GM21825 (cell line): ENCODE measurements at regions not wholly inside any gene's neighbourhood (a gene's known extent, or its start where the extent isn't known, plus 50 kb on each side); places are given as distances from the start of the nearest gene placed in this dataset.

Experiments used
- ATAC-seq: cut with Tn5 transposase; IDR thresholded peaks from one replicate; pipeline ENCODE4 v1.9.1; 2021; ENCODE audit warnings: mild to moderate bottlenecking, moderate library complexity; ENCODE audit not compliant: unreplicated experiment

DNA sequence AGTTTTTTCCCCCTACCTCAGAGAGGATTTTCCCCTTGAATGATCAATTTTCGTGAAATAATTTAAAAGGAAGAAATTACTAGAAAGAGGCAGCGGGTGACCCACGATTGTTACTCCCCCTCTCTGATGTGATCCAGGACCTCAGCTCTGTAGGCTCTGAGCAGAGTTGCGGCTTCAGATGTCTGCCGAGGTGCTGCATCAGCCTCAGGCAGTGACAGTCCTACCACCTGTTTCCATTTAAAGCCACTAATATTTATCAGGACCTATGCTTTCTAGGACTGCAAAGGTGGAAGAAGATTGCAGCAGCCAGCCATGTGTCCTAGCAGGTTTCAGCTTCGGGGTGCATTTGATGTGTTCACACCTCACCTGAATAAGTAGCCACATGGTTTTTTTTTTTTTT lies 294.8 kb upstream of the C2CD4B start:
- no peak for ATAC-seq

DNA sequence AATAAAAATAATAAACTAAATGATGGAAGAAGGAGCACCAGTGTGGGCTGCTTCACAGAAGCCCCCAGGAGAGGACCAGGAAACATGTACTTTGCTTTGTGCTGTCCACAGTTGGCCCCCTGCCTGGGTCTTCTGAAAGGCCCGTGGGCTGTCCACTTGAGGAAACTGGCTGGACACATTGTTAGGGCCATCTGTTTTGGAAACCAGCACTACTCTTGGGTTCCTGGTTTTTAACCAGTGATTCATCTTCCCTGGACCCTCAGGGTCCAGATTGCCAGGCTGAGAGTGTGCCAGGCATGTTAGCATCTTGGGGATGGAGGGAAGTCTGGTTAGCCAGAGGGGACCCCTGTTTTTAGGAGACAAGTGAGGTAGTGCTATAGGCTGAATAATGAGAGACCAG lies 297.2 kb upstream of the C2CD4B start:
- ATAC-seq = no peak

DNA sequence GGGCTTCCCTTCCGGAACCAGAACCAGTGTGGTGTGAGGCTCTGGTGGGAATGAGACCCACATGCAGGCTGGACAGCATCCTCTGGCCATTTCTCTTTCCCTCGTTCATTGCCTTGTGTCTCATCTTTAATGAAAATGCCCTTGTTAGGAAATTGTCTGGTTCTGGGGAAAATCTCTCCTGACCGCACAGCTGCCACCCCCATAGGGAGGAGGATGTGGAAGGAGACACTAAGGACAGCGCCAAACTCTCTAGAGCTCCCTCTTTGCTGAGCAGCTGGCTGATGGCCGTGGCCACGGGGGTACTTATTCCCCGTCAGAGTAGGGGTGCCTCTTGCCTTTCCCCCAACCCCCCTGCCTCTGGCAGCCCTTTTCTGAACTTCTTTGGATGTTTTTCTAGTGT lies 297.6 kb upstream of the C2CD4B start:
- ATAC-seq = no peak

DNA sequence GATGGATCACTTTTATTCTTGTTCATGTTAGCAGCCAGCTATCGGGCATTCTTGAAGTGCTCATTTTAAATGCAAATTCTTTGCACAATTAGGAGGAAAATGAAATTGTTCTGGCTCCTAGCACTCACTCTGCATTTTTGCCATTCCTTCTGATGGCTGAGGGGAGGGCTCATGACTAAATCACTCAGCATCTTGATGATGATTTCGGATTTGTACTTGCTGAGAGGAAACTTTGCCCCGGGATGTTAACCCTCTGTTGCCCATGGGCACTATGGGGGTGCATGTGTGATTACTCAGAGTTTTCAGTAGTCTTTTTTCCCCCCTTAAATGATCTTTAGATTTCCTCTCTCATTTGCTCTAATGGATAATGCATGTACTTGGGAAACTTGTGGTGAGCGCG lies 299.6 kb upstream of the C2CD4B start:
- ATAC-seq = no peak

DNA sequence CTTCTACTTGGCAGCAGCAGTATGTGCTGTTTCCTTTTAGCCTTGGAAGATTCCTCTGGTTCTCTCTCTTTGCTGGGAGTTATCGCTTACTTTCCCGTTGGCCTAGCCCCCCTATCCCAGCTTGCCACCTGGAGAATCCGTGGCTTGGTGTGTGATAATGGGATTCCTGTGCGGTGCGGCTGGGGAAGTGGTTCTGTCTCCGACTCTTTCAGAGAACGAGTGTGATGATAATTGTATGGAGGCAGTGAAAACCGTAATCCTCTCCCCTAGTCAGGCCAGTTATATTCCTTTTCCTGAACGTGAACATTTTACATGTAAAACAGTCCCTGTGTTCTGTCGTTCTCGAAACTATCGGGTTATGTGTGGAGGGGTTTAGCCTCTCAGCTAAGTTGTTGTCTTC lies 300.1 kb upstream of the C2CD4B start:
- no peak for ATAC-seq

GRCh38 chr15:62469478-62469873 lies 304.4 kb upstream of the C2CD4B start:
- no peak for ATAC-seq

DNA sequence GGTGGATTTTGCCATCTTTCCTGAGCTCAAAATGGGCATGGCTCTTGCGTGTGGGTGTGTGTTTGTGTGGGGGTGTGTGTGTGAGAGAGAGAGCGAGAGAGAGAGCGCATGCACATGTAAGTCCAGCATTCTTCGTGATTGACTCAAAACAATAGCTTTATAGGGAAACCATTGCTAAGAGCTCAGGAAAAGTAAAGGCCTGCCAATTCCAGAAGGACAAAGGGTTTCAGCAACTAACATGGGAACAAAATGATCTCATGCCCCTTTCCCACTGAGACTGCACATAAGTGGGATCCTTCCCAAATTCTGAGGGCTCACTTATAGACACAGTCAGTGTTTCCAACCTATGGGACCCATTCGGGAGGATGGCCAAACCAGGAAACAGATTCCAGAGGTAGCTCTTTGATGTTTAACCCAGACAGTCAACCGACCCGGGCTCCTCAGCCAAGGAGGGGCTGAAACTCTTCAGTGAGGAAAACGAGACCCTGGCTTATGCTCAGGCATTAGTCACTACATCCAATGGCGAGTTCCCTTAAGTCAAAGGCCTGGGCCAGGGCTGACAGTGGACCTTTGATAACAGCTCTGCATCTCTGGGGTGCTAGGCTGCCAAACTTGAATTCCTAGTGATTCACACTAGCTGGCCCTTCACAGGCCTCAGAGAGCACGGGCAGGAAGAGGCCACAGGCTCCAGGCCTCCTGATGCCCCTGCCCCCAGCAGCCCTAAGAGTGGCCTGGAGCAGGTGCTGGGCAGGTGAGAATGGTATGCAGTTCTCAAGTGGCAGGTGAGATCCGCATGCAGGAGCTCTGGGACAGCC lies 305.0 kb upstream of the C2CD4B start:
- ATAC-seq = no peak

DNA sequence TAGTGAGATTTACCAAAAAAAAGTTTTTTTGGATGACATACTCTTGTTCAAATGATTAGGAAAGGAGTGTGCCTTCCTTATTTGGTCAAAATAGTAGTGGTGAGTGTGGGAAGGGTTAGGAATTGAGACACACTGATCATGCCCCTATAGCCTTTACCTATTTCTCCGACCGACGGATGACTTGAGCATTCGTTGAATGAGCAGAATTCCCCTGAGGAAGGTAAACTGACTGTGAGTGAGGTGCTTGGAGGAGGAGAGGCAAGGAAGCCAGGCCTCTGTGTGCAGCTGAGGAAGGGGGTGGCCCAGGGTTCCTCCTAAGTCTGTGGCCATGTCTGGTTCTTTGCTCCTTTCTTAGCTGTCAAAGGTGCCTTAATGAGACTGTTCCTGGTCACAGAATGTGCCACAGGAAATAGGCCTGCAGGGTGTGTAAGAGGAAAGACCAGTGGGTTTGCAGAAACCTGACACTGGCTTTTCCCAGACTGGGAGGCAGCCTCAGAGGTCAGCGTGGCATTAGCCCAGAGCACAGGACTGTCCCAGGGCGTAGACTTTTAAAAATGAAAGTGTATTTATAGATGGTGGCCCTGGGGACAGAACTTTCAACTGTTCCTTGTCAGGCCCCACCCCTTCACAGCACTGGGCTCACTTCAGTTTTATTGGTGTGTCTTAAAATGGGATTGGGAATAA lies 307.7 kb upstream of the C2CD4B start:
- ATAC-seq = no peak

- no peak for ATAC-seq
Measured at GRCh38 chr15:62474021-62474770, 309.1 kb upstream of the C2CD4B start.

- no peak for ATAC-seq
Measured at GRCh38 chr15:62474771-62475124, 309.7 kb upstream of the C2CD4B start.

- no peak for ATAC-seq
Measured at GRCh38 chr15:62475591-62475990, 310.5 kb upstream of the C2CD4B start.

DNA sequence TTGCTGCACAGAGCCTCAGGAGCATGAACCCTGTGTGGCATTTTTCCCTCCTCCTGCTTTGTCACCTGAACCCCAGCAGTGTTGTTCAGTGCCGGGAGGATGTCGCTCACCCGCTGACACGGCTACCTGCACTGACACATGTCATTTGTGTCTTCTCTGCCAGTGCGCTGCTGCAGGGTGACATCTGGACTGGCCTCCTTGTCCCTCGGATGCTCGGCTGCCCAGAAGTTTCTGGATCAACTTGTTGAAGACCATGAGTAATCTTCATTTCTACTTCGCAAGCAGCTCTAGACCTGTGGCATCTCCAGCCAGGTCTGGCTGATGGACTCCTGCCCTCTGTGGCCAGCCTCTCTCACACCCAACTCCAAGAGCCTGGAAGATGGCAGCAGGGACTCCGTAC lies 311.1 kb upstream of the C2CD4B start:
- no peak for ATAC-seq

DNA sequence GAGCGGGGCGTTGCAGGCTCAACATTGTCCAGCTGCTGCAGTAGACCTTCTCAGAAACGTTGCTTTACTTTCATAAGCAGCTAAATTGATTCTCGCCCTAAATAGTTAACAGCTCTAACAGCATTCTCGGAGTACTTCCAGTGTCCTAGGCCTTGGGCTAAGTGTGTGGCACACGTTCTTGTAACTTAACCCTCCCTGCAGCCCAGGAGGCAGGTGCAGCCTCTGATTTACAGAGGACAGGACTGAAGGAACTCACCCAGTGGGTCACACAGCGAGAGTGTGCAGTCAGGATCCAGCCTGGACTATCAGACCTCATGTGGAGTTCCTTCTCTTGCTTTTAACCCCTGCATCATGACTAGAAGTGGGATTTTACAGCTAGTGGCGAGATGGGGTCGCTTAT lies 312.8 kb upstream of the C2CD4B start:
- ATAC-seq = no peak

DNA sequence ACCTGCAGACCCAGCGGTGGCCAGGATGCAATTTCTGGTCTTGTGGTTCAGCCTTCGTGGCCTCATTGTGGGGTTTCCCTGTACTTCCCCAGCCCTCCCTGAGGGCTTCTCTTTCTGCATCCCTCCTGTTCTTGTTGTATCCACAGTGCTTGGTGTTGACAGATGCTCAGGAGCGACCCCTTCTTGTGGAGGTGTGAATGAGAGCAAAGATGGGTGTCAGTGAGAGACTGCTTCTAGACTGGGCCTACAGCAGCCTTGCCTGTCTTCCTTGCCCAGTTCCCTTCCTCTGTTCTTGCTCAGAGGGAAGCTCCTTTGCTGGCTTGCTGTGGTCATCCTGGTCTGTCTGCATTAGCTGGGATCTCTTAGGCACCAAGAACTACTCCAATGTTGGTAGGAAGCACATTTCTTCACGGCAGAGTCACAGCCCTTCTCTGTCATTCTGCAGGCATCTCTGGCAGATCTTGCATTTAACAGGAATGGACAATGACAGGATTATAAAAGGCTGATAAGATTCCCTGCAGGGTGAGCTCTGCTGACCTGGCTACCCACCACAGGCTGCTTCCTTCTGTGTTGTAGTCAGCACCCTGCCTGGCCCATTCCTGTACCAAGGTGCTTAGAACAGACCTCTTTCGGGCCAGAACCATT lies 317.8 kb upstream of the C2CD4B start:
- ATAC-seq = peak; percentile 76

GRCh38 chr15:62483814-62484213 lies 318.7 kb upstream of the C2CD4B start:
- ATAC-seq = no peak

GRCh38 chr15:62485170-62485720 lies 320.2 kb upstream of the C2CD4B start:
- no peak for ATAC-seq

DNA sequence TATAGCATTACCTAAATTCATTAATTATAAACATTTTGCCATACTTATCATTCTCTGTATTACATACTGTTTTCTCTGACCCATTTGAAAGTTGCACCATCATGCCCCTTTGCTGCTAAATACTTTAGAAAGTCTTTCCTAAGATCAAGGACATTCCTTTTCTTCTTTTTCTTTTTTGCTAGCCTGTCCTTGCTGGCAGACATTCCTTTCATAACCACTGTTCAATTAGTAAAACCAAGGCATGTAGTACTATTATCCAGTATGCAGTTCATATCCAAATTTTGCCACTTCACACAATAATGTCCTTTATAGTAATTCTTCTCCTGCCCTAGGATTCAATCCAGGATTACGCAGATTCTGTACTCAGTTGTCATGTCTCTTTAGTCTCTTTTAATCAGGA lies 321.0 kb upstream of the C2CD4B start:
- no peak for ATAC-seq

- ATAC-seq = no peak
Measured at GRCh38 chr15:62488387-62488786, 323.3 kb upstream of the C2CD4B start.

DNA sequence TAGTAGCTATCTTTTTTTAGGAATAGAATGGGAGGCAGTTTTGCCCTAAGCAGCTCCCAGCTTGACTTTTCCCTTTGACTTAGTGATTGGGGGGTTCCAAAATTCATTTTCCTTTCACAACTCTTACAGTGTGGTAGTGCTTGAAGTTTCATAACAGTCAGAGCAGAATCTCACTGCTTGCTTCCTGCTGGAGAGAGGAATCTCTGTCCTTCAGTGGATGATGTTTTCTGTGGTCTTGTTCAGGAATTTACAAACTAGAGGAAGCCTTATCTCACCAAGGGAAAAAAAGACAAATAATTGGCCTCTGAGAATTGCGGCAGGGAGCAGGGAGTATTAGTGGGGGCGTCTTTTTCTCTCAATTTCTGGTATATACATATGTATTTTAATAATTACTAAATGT lies 326.6 kb upstream of the C2CD4B start:
- no peak for ATAC-seq

DNA sequence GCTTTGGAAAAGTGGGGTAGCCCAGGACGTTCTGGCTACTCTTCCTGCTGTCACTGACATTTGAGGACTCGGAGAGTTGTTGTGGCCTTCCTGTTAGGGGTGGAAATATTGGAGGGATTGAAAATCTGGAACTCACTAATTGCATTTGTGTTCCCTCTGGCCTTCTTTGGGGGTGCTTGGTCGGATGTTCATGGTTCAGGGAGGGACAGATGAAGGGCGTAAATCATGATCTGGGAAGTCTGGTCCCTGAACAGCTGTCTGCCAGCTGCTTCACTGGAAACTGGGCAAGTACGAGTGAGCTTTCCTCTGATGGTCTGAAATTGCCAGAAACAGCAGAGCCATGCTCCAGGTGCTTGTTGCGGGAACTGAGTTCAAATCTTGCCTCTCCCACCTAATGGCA lies 327.8 kb upstream of the C2CD4B start:
- ATAC-seq = no peak

GRCh38 chr15:62494197-62494596 lies 329.1 kb upstream of the C2CD4B start:
- ATAC-seq = no peak
